K562 (cell line): ENCODE measurements at regions not wholly inside any gene's neighbourhood (a gene's known extent, or its start where the extent isn't known, plus 50 kb on each side); places are given as distances from the start of the nearest gene placed in this dataset.

Experiments used
- ATAC-seq: fragments of 200-7000 bp; cut with Tn5 transposase; 3 replicates; pipeline ENCODE4 v1.9.1; 2020; ENCODE audit warnings: moderate library complexity
- BruUV-seq: library from RNA; stranded (reverse); fragments of 400-500 nt; replicated peaks from 2 replicates; lab custom pipeline; 2021; lab: Mats Ljungman, UMichigan
- CTCF ChIA-PET: fragments of 300-600 bp; formaldehyde crosslinking; extraction: SDS; loops from one replicate; lab custom pipeline; 2021; ENCODE audit warnings: low intra/inter-chr PET ratio; lab: Yijun Ruan, JAX
- POLR2A ChIA-PET: fragments of 300-600, 350-650 bp; sonication (Branson Sonifier 250); formaldehyde crosslinking; extraction: SDS; loops from one replicate; lab custom pipeline; 2021; ENCODE audit warnings: antibody characterized with exemption, inconsistent platforms; lab: Yijun Ruan, JAX
- DNase-seq, 4 experiments: peaks; one replicate each; pipeline versions ENCODE4 v3.0.0 to v3.0.0-alpha.2; 2011 to 2018; ENCODE audit warnings: low spot score in 3 of 4, mixed read lengths in 3 of 4; ENCODE audit errors: extremely low read depth in 1 of 4
- FAIRE-seq: peaks from 2 replicates; lab custom pipeline; 2011; peaks lifted over from hg19 to GRCh38; lab: Jason Lieb, UNC
- H2AFZ ChIP-seq: 2 replicates; pipeline ENCODE4 v1.6.0; 2011; ENCODE audit warnings: low read depth, low read length, control low read depth, inconsistent platforms
- H3K27ac ChIP-seq: fragments of 200-600 bp; 3 replicates; pipeline ENCODE4 v1.8.0; 2011; ENCODE audit warnings: low read depth, mild to moderate bottlenecking, control low read depth, inconsistent platforms, low read length, moderate library complexity, mixed read lengths; ENCODE audit errors: extremely low read depth
- H3K27me3 ChIP-seq, 2 experiments: fragments of 300-600 bp in 1 of 2; 2 replicates in 1 of 2; 3 replicates in 1 of 2; pipeline versions ENCODE4 v1.6.0 to v1.8.0; 2011; ENCODE audit warnings: inconsistent platforms in 2 of 2, low read length in 2 of 2, mild to moderate bottlenecking in 1 of 2, mixed read lengths in 1 of 2, moderate library complexity in 1 of 2; ENCODE audit not compliant: control insufficient read depth in 2 of 2, insufficient read depth in 2 of 2
- H3K36me3 ChIP-seq: fragments of 300-600 bp; 3 replicates; pipeline ENCODE4 v1.8.0; 2011; ENCODE audit warnings: mild to moderate bottlenecking, low read length, inconsistent platforms; ENCODE audit not compliant: control insufficient read depth, insufficient read depth
- H3K4me1 ChIP-seq, 2 experiments: fragments of 200-600 bp in 1 of 2; replicated peaks in 1 of 2; 2 replicates in 1 of 2; 3 replicates in 1 of 2; pipeline versions ENCODE4 v1.5.1 to v1.8.0; 2011; ENCODE audit warnings: inconsistent platforms in 2 of 2, low read length in 2 of 2, mild to moderate bottlenecking in 1 of 2, mixed read lengths in 1 of 2, moderate library complexity in 1 of 2; ENCODE audit not compliant: control insufficient read depth in 2 of 2, insufficient read depth in 2 of 2
- H3K4me2 ChIP-seq: 2 replicates; pipeline ENCODE4 v1.6.1; 2011; ENCODE audit warnings: low read length, control low read depth, inconsistent platforms, mixed read lengths; ENCODE audit not compliant: insufficient read depth
- H3K4me3 ChIP-seq: fragments of 200-600 bp; sonication (generic), shearing (Covaris generic); 2 replicates; pipeline ENCODE4 v1.5.1; 2016; ENCODE audit warnings: control low read depth, inconsistent platforms
- H3K79me2 ChIP-seq: fragments of 200-600 bp; 3 replicates; pipeline ENCODE4 v1.8.0; 2011; ENCODE audit warnings: low read length, inconsistent platforms; ENCODE audit not compliant: control insufficient read depth, insufficient read depth
- H3K9ac ChIP-seq, 2 experiments: 2 replicates each; pipeline versions ENCODE4 v1.6.0 to v1.6.1; 2011; ENCODE audit warnings: low read depth in 2 of 2, low read length in 2 of 2, control low read depth in 1 of 2, inconsistent platforms in 1 of 2, mild to moderate bottlenecking in 1 of 2, mixed read lengths in 1 of 2; ENCODE audit not compliant: insufficient read depth in 1 of 2
- H3K9me1 ChIP-seq: one replicate; pipeline ENCODE4 v1.6.0; 2011; ENCODE audit warnings: inconsistent platforms, mild to moderate bottlenecking, low read length, moderate library complexity; ENCODE audit not compliant: control insufficient read depth, insufficient read depth
- H3K9me3 ChIP-seq: replicated peaks from 2 replicates; pipeline ENCODE4 v1.5.1; 2011; ENCODE audit warnings: low read depth, low read length, inconsistent platforms; ENCODE audit not compliant: control insufficient read depth, insufficient read depth
- H4K20me1 ChIP-seq: replicated peaks from 2 replicates; pipeline ENCODE4 v1.6.1; 2011; ENCODE audit warnings: low read length, inconsistent platforms, mixed read lengths; ENCODE audit not compliant: control insufficient read depth, insufficient read depth
- CEBPG ChIP-seq, 3 experiments: fragments of 200-800 bp in 1 of 3; sonication (Bioruptor generic) in 1 of 3; sonication (generic) in 1 of 3; formaldehyde crosslinking in 1 of 3; IDR thresholded peaks in 2 of 3; conservative IDR thresholded peaks in 1 of 3; 2 replicates each; pipeline versions ENCODE4 v1.6.1 to v1.8.0; 2016 to 2022; ENCODE audit warnings: missing compliant biosample characterization in 2 of 3, missing genetic modification characterization in 2 of 3, mild to moderate bottlenecking in 1 of 3, missing genetic modification reagents in 1 of 3
- HDAC8 ChIP-seq: fragments of 450-650 bp; IDR thresholded peaks from 2 replicates; pipeline ENCODE4 v1.6.1; 2016; ENCODE audit warnings: mild to moderate bottlenecking, missing genetic modification characterization, moderate library complexity, missing compliant biosample characterization
- MAFF ChIP-seq: IDR thresholded peaks from 2 replicates; pipeline ENCODE4 v1.6.1; 2012; ENCODE audit warnings: low read length, improper control_type of control experiment
- MAFG ChIP-seq: fragments of 450-650 bp; conservative IDR thresholded peaks from 2 replicates; pipeline ENCODE4 v1.6.1; 2016; ENCODE audit warnings: missing genetic modification characterization, missing compliant biosample characterization
- MCM5 ChIP-seq: fragments of 450-650 bp; IDR thresholded peaks from 2 replicates; pipeline ENCODE4 v1.6.1; 2016; ENCODE audit warnings: low read depth
- NCOA4 ChIP-seq: fragments of 450-650 bp; IDR thresholded peaks from 2 replicates; pipeline ENCODE4 v1.6.1; 2018; ENCODE audit warnings: mild to moderate bottlenecking; ENCODE audit not compliant: partially characterized antibody
- SMAD3 ChIP-seq: fragments of 450-650 bp; formaldehyde crosslinking; conservative IDR thresholded peaks from 2 replicates; pipeline ENCODE4 v1.4.0; 2020; ENCODE audit warnings: mild to moderate bottlenecking
- SREBF1 ChIP-seq: fragments of 150-350 bp; IDR thresholded peaks from 2 replicates; pipeline ENCODE4 v1.6.1; 2014; ENCODE audit warnings: antibody characterized with exemption, low read depth, low read length, borderline replicate concordance
- ZNF184 ChIP-seq: sonication (generic); formaldehyde crosslinking; IDR thresholded peaks from 2 replicates; pipeline ENCODE4 v1.5.0; 2020; ENCODE audit warnings: missing genetic modification reagents
- ZNF316 ChIP-seq: fragments of 450-650 bp; IDR thresholded peaks from 2 replicates; pipeline ENCODE4 v1.6.1; 2016
- ZNF780A ChIP-seq: fragments of 250-450 bp; sonication (Bioruptor Pico); IDR thresholded peaks from 2 replicates; pipeline ENCODE4 v1.5.0; 2021; ENCODE audit warnings: mild to moderate bottlenecking
- WGBS: fragments of 100-300 bp; shearing (Covaris generic); methylation state at CpG from one replicate; pipeline ENCODE4 v1.1.6; 2016; ENCODE audit warnings: low coverage, mixed read lengths; ENCODE audit not compliant: insufficient coverage; ENCODE audit errors: missing lambda C conversion rate; 5-methylcytosine and 5-hydroxymethylcytosine counted together
- in situ Hi-C: fragments of 300-500 bp; cut with MboI; formaldehyde crosslinking; loops from 4 replicates; pipeline ENCODE4 v1.15.0; 2018; ENCODE audit warnings: inconsistent platforms, mixed read lengths
- intact Hi-C: fragments of 100-400 bp; cut with micrococcal nuclease; formaldehyde crosslinking; loops from 2 replicates; pipeline ENCODE4 v1.14.2; 2022
- TF ChIP-seq, protein P1 (sequence below): fragments of 200-400 bp; formaldehyde crosslinking; IDR thresholded peaks from 2 replicates; pipeline ENCODE4 v1.6.1; 2017; ENCODE audit warnings: mild to moderate bottlenecking, low read depth, low read length, moderate library complexity

- H3K27ac ChIP-seq: no peak overlapping the region
These were observed 161.9 kb upstream of the GALNT2 start for GRCh38 chr1:229905031-229905545.

More at GRCh38 chr1:229905031-229905545, 161.9 kb upstream of the GALNT2 start:
- no peaks in the 10 kb centered on the region for H4K20me1 ChIP-seq
- BruUV-seq: no TSS peak
- no peak overlapping the region for H3K4me2 ChIP-seq
- CTCF ChIA-PET: no interaction called here
- no peak overlapping the region for H3K9ac ChIP-seq
- ATAC-seq: no peak
- POLR2A ChIA-PET: interaction anchor here (0.9 kb wide), 1 partner anchor 71 kb away, joined by 3 read pairs; no protein-coding TSS in a partner anchor
- H3K9me3 ChIP-seq: no peaks in the 10 kb centered on the region
- no peaks in the 10 kb centered on the region for H3K36me3 ChIP-seq
- H3K79me2 ChIP-seq: no peaks in the 10 kb centered on the region
- no peaks in the 10 kb centered on the region for H3K4me1 ChIP-seq
- intact Hi-C loops (no loop called here), in situ Hi-C loops (no loop called here)
- H3K9me1 ChIP-seq: no peaks in the 10 kb centered on the region
- no peak for DNase-seq
- 0 out of 2 replicates have a peak, but pooled peaks have one; percentile 16 for TF ChIP-seq MAFG (tag)
- 0 out of 2 replicates have a peak, but pooled peaks have one; percentile 23 for TF ChIP-seq ZNF316
- no peak for TF ChIP-seq ZNF184 (CRISPR knock-in tag)
- TF ChIP-seq NCOA4: no peak
- TF ChIP-seq MAFF: peak; percentile 10; the same call in 1 of the 2 replicates
- TF ChIP-seq CEBPG (CRISPR knock-in tag; IDR thresholded peaks at IDR 0.05): no peak
- TF ChIP-seq CEBPG (tag; conservative IDR thresholded peaks at IDR 0.05 in 1 of 2, IDR thresholded peaks at IDR 0.05 in 1 of 2): 0 out of 4 replicates have a peak, but pooled peaks of 1 of the 2 experiments have one; percentile 9
- no peak for TF ChIP-seq HDAC8 (tag)
- no peak for TF ChIP-seq SMAD3 (CRISPR knock-in tag)
- no peak for TF ChIP-seq SREBF1
- no peak for TF ChIP-seq ZNF780A (CRISPR knock-in tag)
- TF ChIP-seq MCM5: no peak
- TF ChIP-seq, protein P1, sequence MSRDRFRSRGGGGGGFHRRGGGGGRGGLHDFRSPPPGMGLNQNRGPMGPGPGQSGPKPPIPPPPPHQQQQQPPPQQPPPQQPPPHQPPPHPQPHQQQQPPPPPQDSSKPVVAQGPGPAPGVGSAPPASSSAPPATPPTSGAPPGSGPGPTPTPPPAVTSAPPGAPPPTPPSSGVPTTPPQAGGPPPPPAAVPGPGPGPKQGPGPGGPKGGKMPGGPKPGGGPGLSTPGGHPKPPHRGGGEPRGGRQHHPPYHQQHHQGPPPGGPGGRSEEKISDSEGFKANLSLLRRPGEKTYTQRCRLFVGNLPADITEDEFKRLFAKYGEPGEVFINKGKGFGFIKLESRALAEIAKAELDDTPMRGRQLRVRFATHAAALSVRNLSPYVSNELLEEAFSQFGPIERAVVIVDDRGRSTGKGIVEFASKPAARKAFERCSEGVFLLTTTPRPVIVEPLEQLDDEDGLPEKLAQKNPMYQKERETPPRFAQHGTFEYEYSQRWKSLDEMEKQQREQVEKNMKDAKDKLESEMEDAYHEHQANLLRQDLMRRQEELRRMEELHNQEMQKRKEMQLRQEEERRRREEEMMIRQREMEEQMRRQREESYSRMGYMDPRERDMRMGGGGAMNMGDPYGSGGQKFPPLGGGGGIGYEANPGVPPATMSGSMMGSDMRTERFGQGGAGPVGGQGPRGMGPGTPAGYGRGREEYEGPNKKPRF: no peak
- TF ChIP-seq, all 486 proteins: peak for 4
- WGBS: under 1% methylated on average over 7 of the region's 7 CpGs
- Histone ChIP-seq H2AFZ (no peak overlapping the region), H3K27me3 (peaks cover 0 to 10% of the 10 kb centered on the region in 2 experiments; a peak in 2 of 5 replicates), H3K4me3 (no peak overlapping the region)
- FAIRE-seq: no peak
